Body of pancreas (tissue), 4 donors: ENCODE measurements at regions not wholly inside any gene's neighbourhood (a gene's known extent, or its start where the extent isn't known, plus 50 kb on each side); places are given as distances from the start of the nearest gene placed in this dataset.

Experiments
- ATAC-seq: fragments of 150-250 bp; one replicate; pipeline ENCODE4 v1.9.1; 2016
- DNase-seq, 4 donors: peaks; one replicate each; pipeline ENCODE4 v3.0.0-alpha.2; 2019
- H3K27ac ChIP-seq, 4 donors: fragments of 200-600 bp; sonication (generic); 1 replicate in 3 of 4; 2 replicates in 1 of 4; pipeline versions ENCODE4 v1.5.1 to v1.6.1; 2016 to 2019; ENCODE audit warnings: mild to moderate bottlenecking in 1 of 4, mixed read lengths in 1 of 4, moderate library complexity in 1 of 4
- H3K27me3 ChIP-seq, 2 donors: fragments of 200-600 bp; sonication (generic); one replicate each; pipeline ENCODE4 v1.6.0; 2016; ENCODE audit warnings: mild to moderate bottlenecking in 1 of 2
- H3K36me3 ChIP-seq, 2 donors: fragments of 200-600 bp; sonication (generic); replicated peaks in 1 of 2; 2 replicates each; pipeline ENCODE4 v1.5.1; 2016; ENCODE audit warnings: low read depth in 2 of 2; ENCODE audit not compliant: insufficient read depth in 1 of 2
- H3K4me1 ChIP-seq: fragments of 200-600 bp; sonication (generic); one replicate; pipeline ENCODE4 v1.6.0; 2016
- H3K4me3 ChIP-seq, 2 donors: fragments of 200-600 bp; sonication (generic); 1 replicate in 1 of 2; 2 replicates in 1 of 2; pipeline ENCODE4 v1.5.1; 2016 to 2019
- H3K9me3 ChIP-seq, 3 donors: fragments of 200-600 bp; sonication (generic); 1 replicate in 2 of 3; 2 replicates in 1 of 3; pipeline ENCODE4 v1.5.1; 2016
- POLR2A ChIP-seq, 3 donors: fragments of 450-650 bp; IDR thresholded peaks; one replicate each; pipeline ENCODE4 v1.6.1; 2016; ENCODE audit warnings: antibody characterized with exemption in 3 of 3, mild to moderate bottlenecking in 2 of 3
- WGBS, 2 donors: methylation state at CpG; one replicate each; pipeline ENCODE4 v1.1.5; 2017; 5-methylcytosine and 5-hydroxymethylcytosine counted together
- intact Hi-C: fragments of 100-400 bp; cut with DNase I; formaldehyde crosslinking; loops from one replicate; pipeline ENCODE4 v1.15.1; 2023
- TF ChIP-seq, protein P1 (sequence below), 7 experiments: fragments of 450-650 bp in 4 of 7; fragments of 200-600 bp in 3 of 7; sonication (generic) in 3 of 7; IDR thresholded peaks; one replicate each; pipeline ENCODE4 v1.5.1; 2016 to 2019; ENCODE audit warnings: antibody characterized with exemption in 7 of 7

DNA sequence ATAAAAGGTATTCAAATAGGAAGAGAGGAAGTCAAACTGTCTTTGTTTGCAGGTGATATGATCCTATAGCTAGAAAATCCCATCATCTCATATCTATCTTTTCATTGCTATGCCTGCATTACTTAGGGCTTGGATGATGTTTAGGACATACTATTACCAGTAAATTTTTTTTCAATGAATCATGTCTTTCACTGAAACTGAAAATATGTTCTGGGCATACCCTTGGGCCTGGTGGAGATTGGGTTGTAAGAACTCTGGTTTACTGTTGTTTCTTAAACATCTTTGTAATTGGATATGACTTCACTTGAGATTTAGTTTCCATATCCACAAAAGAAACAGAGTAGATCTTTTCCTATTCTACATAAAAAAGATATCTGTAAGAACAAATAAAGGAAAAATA lies 502.2 kb upstream of the PRMT6 start:
- ATAC-seq = no peak

GRCh38 chr1:106555571-106555970 lies 500.9 kb upstream of the PRMT6 start:
- WGBS, 2 donors = 41 to 45% methylated on average over 1 of the region's 1 CpG
- H3K36me3 ChIP-seq = no peaks in the 10 kb centered on the region
- H3K9me3 ChIP-seq = no peaks in the 10 kb centered on the region
- intact Hi-C loops = no loop called here
- H3K27me3 ChIP-seq = no peaks in the 10 kb centered on the region
- no peak overlapping the region for H3K4me3 ChIP-seq
- no peak for ATAC-seq
- no peak for DNase-seq
- no peaks in the 10 kb centered on the region for H3K4me1 ChIP-seq
- TF ChIP-seq, protein P1, sequence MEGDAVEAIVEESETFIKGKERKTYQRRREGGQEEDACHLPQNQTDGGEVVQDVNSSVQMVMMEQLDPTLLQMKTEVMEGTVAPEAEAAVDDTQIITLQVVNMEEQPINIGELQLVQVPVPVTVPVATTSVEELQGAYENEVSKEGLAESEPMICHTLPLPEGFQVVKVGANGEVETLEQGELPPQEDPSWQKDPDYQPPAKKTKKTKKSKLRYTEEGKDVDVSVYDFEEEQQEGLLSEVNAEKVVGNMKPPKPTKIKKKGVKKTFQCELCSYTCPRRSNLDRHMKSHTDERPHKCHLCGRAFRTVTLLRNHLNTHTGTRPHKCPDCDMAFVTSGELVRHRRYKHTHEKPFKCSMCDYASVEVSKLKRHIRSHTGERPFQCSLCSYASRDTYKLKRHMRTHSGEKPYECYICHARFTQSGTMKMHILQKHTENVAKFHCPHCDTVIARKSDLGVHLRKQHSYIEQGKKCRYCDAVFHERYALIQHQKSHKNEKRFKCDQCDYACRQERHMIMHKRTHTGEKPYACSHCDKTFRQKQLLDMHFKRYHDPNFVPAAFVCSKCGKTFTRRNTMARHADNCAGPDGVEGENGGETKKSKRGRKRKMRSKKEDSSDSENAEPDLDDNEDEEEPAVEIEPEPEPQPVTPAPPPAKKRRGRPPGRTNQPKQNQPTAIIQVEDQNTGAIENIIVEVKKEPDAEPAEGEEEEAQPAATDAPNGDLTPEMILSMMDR (IDR thresholded peaks at IDR 0.05) = no peak
- no peak for TF ChIP-seq POLR2A (IDR thresholded peaks at IDR 0.05)
- H3K27ac ChIP-seq = no peak overlapping the region

More for the DNA sequence above, 502.2 kb upstream of the PRMT6 start:
- Histone ChIP-seq H3K9me3 (no peaks in the 10 kb centered on the region), H3K4me1 (no peaks in the 10 kb centered on the region), H3K27ac (no peak overlapping the region), H3K27me3 (no peaks in the 10 kb centered on the region), H3K4me3 (no peak overlapping the region), H3K36me3 (no peaks in the 10 kb centered on the region)
- intact Hi-C loops = no loop called here
- DNase-seq = no peak
- TF ChIP-seq POLR2A (IDR thresholded peaks at IDR 0.05) = no peak
- TF ChIP-seq, protein P1 (IDR thresholded peaks at IDR 0.05) = no peak

DNA sequence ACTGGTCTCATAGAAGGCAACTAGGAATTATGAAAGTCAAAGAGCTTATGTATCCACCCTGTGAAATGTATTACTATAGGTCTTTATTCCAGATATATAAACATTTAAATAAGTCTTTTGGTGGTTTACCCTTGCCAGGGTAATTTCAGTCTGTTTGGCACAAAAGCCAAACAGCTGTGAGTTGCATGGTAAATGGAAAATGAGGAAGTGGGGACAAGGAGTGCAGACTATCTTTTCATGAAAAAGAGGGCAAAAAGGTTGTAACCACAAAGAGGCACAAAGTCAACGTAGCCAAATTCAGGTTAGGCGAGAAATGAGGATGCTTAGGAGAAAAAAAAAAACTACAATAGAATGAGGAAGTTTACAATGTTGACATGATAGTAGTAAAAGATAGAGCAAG lies 492.3 kb upstream of the PRMT6 start:
- ATAC-seq (no peak), DNase-seq (no peak)
- no peaks in the 10 kb centered on the region for H3K36me3 ChIP-seq
- no peaks in the 10 kb centered on the region for H3K9me3 ChIP-seq
- H3K4me3 ChIP-seq = no peak overlapping the region
- 36 to 47% methylated on average over 2 of the region's 2 CpGs for WGBS, 2 donors
- no peaks in the 10 kb centered on the region for H3K4me1 ChIP-seq
- TF ChIP-seq POLR2A (IDR thresholded peaks at IDR 0.05) = no peak
- TF ChIP-seq, protein P1 (IDR thresholded peaks at IDR 0.05) = no peak
- H3K27ac ChIP-seq = no peak overlapping the region
- intact Hi-C loops = no loop called here
- H3K27me3 ChIP-seq = no peaks in the 10 kb centered on the region

- TF ChIP-seq, protein P1 (IDR thresholded peaks at IDR 0.05) = no peak
- no peak for TF ChIP-seq POLR2A (IDR thresholded peaks at IDR 0.05)
- Histone ChIP-seq H3K4me3 (no peak overlapping the region), H3K27ac (no peak overlapping the region), H3K4me1 (no peaks in the 10 kb centered on the region), H3K36me3 (no peaks in the 10 kb centered on the region), H3K9me3 (no peaks in the 10 kb centered on the region), H3K27me3 (no peaks in the 10 kb centered on the region)
- DNase-seq (no peak), ATAC-seq (peak; percentile 38)
- intact Hi-C loops = no loop called here
- 14 to 15% methylated on average over 6 of the region's 6 CpGs for WGBS, 2 donors
Measured at GRCh38 chr1:106568201-106568974, 488.1 kb upstream of the PRMT6 start.

DNA sequence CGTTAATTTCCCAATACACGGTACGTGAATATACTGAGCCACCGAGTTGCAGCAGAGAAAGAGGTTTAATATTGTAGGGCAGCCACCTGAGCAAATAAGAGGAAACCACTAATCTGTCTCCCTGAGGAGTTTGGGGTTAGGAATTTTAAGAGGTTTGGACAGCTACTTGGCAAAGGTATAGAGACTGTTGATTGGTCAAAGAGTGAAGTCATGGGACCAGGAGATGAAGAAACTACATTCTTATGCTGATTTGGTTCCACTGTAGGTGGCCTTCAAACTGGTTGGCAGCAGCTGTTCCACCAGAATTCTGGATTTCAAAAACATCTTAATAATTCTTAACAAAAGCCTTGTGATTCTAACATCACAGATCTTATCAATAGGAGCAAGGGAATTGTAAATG lies 485.4 kb upstream of the PRMT6 start:
- TF ChIP-seq POLR2A (IDR thresholded peaks at IDR 0.05) = no peak
- TF ChIP-seq, protein P1 (IDR thresholded peaks at IDR 0.05) = no peak
- H3K4me3 ChIP-seq = no peak overlapping the region
- H3K36me3 ChIP-seq = no peaks in the 10 kb centered on the region
- no peaks in the 10 kb centered on the region for H3K27me3 ChIP-seq
- intact Hi-C loops = no loop called here
- H3K9me3 ChIP-seq = no peaks in the 10 kb centered on the region
- 66 to 75% methylated on average over 4 of the region's 4 CpGs for WGBS, 2 donors
- DNase-seq (no peak), ATAC-seq (no peak)
- H3K4me1 ChIP-seq = no peaks in the 10 kb centered on the region
- H3K27ac ChIP-seq = no peak overlapping the region
